K562 (cell line): ENCODE measurements at regions not wholly inside any gene's neighbourhood (a gene's known extent, or its start where the extent isn't known, plus 50 kb on each side); places are given as distances from the start of the nearest gene placed in this dataset.

Experiments
- ATAC-seq: fragments of 200-7000 bp; cut with Tn5 transposase; 3 replicates; pipeline ENCODE4 v1.9.1; 2020; ENCODE audit warnings: moderate library complexity
- BruUV-seq: library from RNA; stranded (reverse); fragments of 400-500 nt; replicated peaks from 2 replicates; lab custom pipeline; 2021; lab: Mats Ljungman, UMichigan
- CTCF ChIA-PET: fragments of 300-600 bp; formaldehyde crosslinking; extraction: SDS; loops from one replicate; lab custom pipeline; 2021; ENCODE audit warnings: low intra/inter-chr PET ratio; lab: Yijun Ruan, JAX
- POLR2A ChIA-PET: fragments of 300-600, 350-650 bp; sonication (Branson Sonifier 250); formaldehyde crosslinking; extraction: SDS; loops from one replicate; lab custom pipeline; 2021; ENCODE audit warnings: antibody characterized with exemption, inconsistent platforms; lab: Yijun Ruan, JAX
- DNase-seq, 4 experiments: peaks; one replicate each; pipeline versions ENCODE4 v3.0.0 to v3.0.0-alpha.2; 2011 to 2018; ENCODE audit warnings: low spot score in 3 of 4, mixed read lengths in 3 of 4; ENCODE audit errors: extremely low read depth in 1 of 4
- FAIRE-seq: peaks from 2 replicates; lab custom pipeline; 2011; peaks lifted over from hg19 to GRCh38; lab: Jason Lieb, UNC
- H2AFZ ChIP-seq: 2 replicates; pipeline ENCODE4 v1.6.0; 2011; ENCODE audit warnings: low read depth, low read length, control low read depth, inconsistent platforms
- H3K27ac ChIP-seq: fragments of 200-600 bp; 3 replicates; pipeline ENCODE4 v1.8.0; 2011; ENCODE audit warnings: low read depth, mild to moderate bottlenecking, control low read depth, inconsistent platforms, low read length, moderate library complexity, mixed read lengths; ENCODE audit errors: extremely low read depth
- H3K27me3 ChIP-seq, 2 experiments: fragments of 300-600 bp in 1 of 2; 2 replicates in 1 of 2; 3 replicates in 1 of 2; pipeline versions ENCODE4 v1.6.0 to v1.8.0; 2011; ENCODE audit warnings: inconsistent platforms in 2 of 2, low read length in 2 of 2, mild to moderate bottlenecking in 1 of 2, mixed read lengths in 1 of 2, moderate library complexity in 1 of 2; ENCODE audit not compliant: control insufficient read depth in 2 of 2, insufficient read depth in 2 of 2
- H3K36me3 ChIP-seq: fragments of 300-600 bp; 3 replicates; pipeline ENCODE4 v1.8.0; 2011; ENCODE audit warnings: mild to moderate bottlenecking, low read length, inconsistent platforms; ENCODE audit not compliant: control insufficient read depth, insufficient read depth
- H3K4me1 ChIP-seq, 2 experiments: fragments of 200-600 bp in 1 of 2; replicated peaks in 1 of 2; 2 replicates in 1 of 2; 3 replicates in 1 of 2; pipeline versions ENCODE4 v1.5.1 to v1.8.0; 2011; ENCODE audit warnings: inconsistent platforms in 2 of 2, low read length in 2 of 2, mild to moderate bottlenecking in 1 of 2, mixed read lengths in 1 of 2, moderate library complexity in 1 of 2; ENCODE audit not compliant: control insufficient read depth in 2 of 2, insufficient read depth in 2 of 2
- H3K4me2 ChIP-seq: 2 replicates; pipeline ENCODE4 v1.6.1; 2011; ENCODE audit warnings: low read length, control low read depth, inconsistent platforms, mixed read lengths; ENCODE audit not compliant: insufficient read depth
- H3K4me3 ChIP-seq: fragments of 200-600 bp; sonication (generic), shearing (Covaris generic); 2 replicates; pipeline ENCODE4 v1.5.1; 2016; ENCODE audit warnings: control low read depth, inconsistent platforms
- H3K79me2 ChIP-seq: fragments of 200-600 bp; 3 replicates; pipeline ENCODE4 v1.8.0; 2011; ENCODE audit warnings: low read length, inconsistent platforms; ENCODE audit not compliant: control insufficient read depth, insufficient read depth
- H3K9ac ChIP-seq, 2 experiments: 2 replicates each; pipeline versions ENCODE4 v1.6.0 to v1.6.1; 2011; ENCODE audit warnings: low read depth in 2 of 2, low read length in 2 of 2, control low read depth in 1 of 2, inconsistent platforms in 1 of 2, mild to moderate bottlenecking in 1 of 2, mixed read lengths in 1 of 2; ENCODE audit not compliant: insufficient read depth in 1 of 2
- H3K9me1 ChIP-seq: one replicate; pipeline ENCODE4 v1.6.0; 2011; ENCODE audit warnings: inconsistent platforms, mild to moderate bottlenecking, low read length, moderate library complexity; ENCODE audit not compliant: control insufficient read depth, insufficient read depth
- H3K9me3 ChIP-seq: replicated peaks from 2 replicates; pipeline ENCODE4 v1.5.1; 2011; ENCODE audit warnings: low read depth, low read length, inconsistent platforms; ENCODE audit not compliant: control insufficient read depth, insufficient read depth
- H4K20me1 ChIP-seq: replicated peaks from 2 replicates; pipeline ENCODE4 v1.6.1; 2011; ENCODE audit warnings: low read length, inconsistent platforms, mixed read lengths; ENCODE audit not compliant: control insufficient read depth, insufficient read depth
- COPS2 ChIP-seq: fragments of 450-650 bp; conservative IDR thresholded peaks from 2 replicates; pipeline ENCODE4 v1.6.1; 2016; ENCODE audit warnings: mild to moderate bottlenecking, moderate library complexity
- E2F5 ChIP-seq: sonication (generic); formaldehyde crosslinking; IDR thresholded peaks from 2 replicates; pipeline ENCODE4 v1.8.0; 2022; ENCODE audit warnings: mild to moderate bottlenecking, missing genetic modification reagents
- GTF2B ChIP-seq: IDR thresholded peaks from 2 replicates; pipeline ENCODE4 v1.6.1; 2011; ENCODE audit not compliant: insufficient read length; ENCODE audit errors: extremely low read depth
- MXI1 ChIP-seq: IDR thresholded peaks from 2 replicates; pipeline ENCODE4 v1.6.1; 2011; ENCODE audit warnings: low read depth, mild to moderate bottlenecking, improper control_type of control experiment, low read length
- PML ChIP-seq: IDR thresholded peaks from 2 replicates; pipeline ENCODE4 v1.6.1; 2012; ENCODE audit warnings: low read length, inconsistent platforms
- SNIP1 ChIP-seq: fragments of 450-650 bp; IDR thresholded peaks from 2 replicates; pipeline ENCODE4 v1.7.1; 2017; ENCODE audit warnings: low read depth, mild to moderate bottlenecking
- ZNF431 ChIP-seq: sonication (generic); formaldehyde crosslinking; IDR thresholded peaks from 2 replicates; pipeline ENCODE4 v1.8.0; 2022; ENCODE audit warnings: mild to moderate bottlenecking, missing genetic modification reagents
- ZNF507 ChIP-seq: conservative IDR thresholded peaks from 2 replicates; pipeline ENCODE4 v1.6.1; 2017; ENCODE audit warnings: missing genetic modification characterization, missing compliant biosample characterization
- WGBS: fragments of 100-300 bp; shearing (Covaris generic); methylation state at CpG from one replicate; pipeline ENCODE4 v1.1.6; 2016; ENCODE audit warnings: low coverage, mixed read lengths; ENCODE audit not compliant: insufficient coverage; ENCODE audit errors: missing lambda C conversion rate; 5-methylcytosine and 5-hydroxymethylcytosine counted together
- in situ Hi-C: fragments of 300-500 bp; cut with MboI; formaldehyde crosslinking; loops from 4 replicates; pipeline ENCODE4 v1.15.0; 2018; ENCODE audit warnings: inconsistent platforms, mixed read lengths
- intact Hi-C: fragments of 100-400 bp; cut with micrococcal nuclease; formaldehyde crosslinking; loops from 2 replicates; pipeline ENCODE4 v1.14.2; 2022
- TF ChIP-seq, protein P1 (sequence below): fragments of 150-350 bp; IDR thresholded peaks from 2 replicates; pipeline ENCODE4 v1.6.1; 2014; ENCODE audit warnings: low read depth, mild to moderate bottlenecking, low read length, borderline replicate concordance

DNA sequence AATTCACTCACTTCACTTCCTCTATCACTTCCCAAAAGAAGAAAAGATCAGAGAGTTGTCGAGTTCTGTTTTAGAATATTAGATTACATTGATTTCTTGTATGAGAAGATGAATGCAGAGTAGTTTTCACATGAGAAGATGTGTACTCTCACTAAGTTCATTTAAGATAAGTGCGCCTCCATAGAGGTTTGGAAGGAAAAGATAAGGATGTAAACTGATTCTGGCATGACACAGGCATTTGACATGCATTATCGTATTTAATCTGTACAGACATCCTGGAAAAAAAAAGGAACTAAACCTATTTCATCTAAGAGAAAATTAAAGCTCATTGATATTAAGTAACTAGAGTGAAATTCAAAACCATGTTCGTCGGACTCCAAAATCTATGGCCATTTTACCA, 152.2 kb upstream of the CRIM1 start:
- BruUV-seq, result no TSS peak
- no peak overlapping the region for H3K27ac ChIP-seq
- no peaks in the 10 kb centered on the region for H3K79me2 ChIP-seq
- no peak overlapping the region for H3K9ac ChIP-seq
- H3K4me3 ChIP-seq, result no peak overlapping the region
- in situ Hi-C loops (no loop called here), intact Hi-C loops (no loop called here)
- no peaks in the 10 kb centered on the region for H3K9me1 ChIP-seq
- DNase-seq (no peak), ATAC-seq (no peak)
- H3K36me3 ChIP-seq, result no peaks in the 10 kb centered on the region
- no peaks in the 10 kb centered on the region for H3K4me1 ChIP-seq
- no peak overlapping the region for H3K4me2 ChIP-seq
- no peaks in the 10 kb centered on the region for H3K9me3 ChIP-seq
- no peaks in the 10 kb centered on the region for H4K20me1 ChIP-seq
- POLR2A ChIA-PET, result no interaction called here
- WGBS, result 2% methylated on average over 5 of the region's 5 CpGs
- TF ChIP-seq GTF2B (no peak), MXI1 (no peak), PML (no peak), COPS2 (no peak), ZNF507 (tag) (no peak), ZNF431 (CRISPR knock-in tag) (no peak), SNIP1 (no peak), E2F5 (no peak)
- TF ChIP-seq, protein P1, sequence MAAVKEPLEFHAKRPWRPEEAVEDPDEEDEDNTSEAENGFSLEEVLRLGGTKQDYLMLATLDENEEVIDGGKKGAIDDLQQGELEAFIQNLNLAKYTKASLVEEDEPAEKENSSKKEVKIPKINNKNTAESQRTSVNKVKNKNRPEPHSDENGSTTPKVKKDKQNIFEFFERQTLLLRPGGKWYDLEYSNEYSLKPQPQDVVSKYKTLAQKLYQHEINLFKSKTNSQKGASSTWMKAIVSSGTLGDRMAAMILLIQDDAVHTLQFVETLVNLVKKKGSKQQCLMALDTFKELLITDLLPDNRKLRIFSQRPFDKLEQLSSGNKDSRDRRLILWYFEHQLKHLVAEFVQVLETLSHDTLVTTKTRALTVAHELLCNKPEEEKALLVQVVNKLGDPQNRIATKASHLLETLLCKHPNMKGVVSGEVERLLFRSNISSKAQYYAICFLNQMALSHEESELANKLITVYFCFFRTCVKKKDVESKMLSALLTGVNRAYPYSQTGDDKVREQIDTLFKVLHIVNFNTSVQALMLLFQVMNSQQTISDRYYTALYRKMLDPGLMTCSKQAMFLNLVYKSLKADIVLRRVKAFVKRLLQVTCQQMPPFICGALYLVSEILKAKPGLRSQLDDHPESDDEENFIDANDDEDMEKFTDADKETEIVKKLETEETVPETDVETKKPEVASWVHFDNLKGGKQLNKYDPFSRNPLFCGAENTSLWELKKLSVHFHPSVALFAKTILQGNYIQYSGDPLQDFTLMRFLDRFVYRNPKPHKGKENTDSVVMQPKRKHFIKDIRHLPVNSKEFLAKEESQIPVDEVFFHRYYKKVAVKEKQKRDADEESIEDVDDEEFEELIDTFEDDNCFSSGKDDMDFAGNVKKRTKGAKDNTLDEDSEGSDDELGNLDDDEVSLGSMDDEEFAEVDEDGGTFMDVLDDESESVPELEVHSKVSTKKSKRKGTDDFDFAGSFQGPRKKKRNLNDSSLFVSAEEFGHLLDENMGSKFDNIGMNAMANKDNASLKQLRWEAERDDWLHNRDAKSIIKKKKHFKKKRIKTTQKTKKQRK, result no peak
- TF ChIP-seq, all 486 proteins: peak for 0
- FAIRE-seq, result no peak
- Histone ChIP-seq H3K27me3 (no peaks in the 10 kb centered on the region), H2AFZ (no peak overlapping the region)
- CTCF ChIA-PET, result no interaction called here
